SK-N-MC (cell line): ENCODE measurements at regions not wholly inside any gene's neighbourhood (a gene's known extent, or its start where the extent isn't known, plus 50 kb on each side); places are given as distances from the start of the nearest gene placed in this dataset.
"Not testable (repeated sequence)": the region's sequence is repeated elsewhere in the genome, so short reads cannot be mapped to it uniquely, and the experiment has no call there.

ENCODE experiments used
- DNase-seq: peaks from one replicate; pipeline ENCODE4 v3.0.0-alpha.2; 2011; ENCODE audit warnings: low read depth, low spot score
- H3K27ac ChIP-seq: fragments of 200-600 bp; sonication (generic); 2 replicates; pipeline ENCODE4 v1.5.1; 2016; ENCODE audit warnings: mixed run types
- H3K36me3 ChIP-seq: fragments of 200-600 bp; sonication (generic); 2 replicates; pipeline ENCODE4 v1.6.1; 2017; ENCODE audit warnings: antibody characterized with exemption, low read length, mixed read lengths; ENCODE audit not compliant: insufficient read depth
- H3K4me3 ChIP-seq: fragments of 200-600 bp; sonication (generic); 2 replicates; pipeline ENCODE4 v1.5.1; 2016
- H3K9ac ChIP-seq: fragments of 200-600 bp; sonication (generic); 2 replicates; pipeline ENCODE4 v1.8.0; 2017; ENCODE audit warnings: mixed run types, mixed read lengths; ENCODE audit not compliant: insufficient read length
- H3K9me3 ChIP-seq: fragments of 200-600 bp; sonication (generic); 2 replicates; pipeline ENCODE4 v1.6.1; 2017; ENCODE audit warnings: low read depth, mild to moderate bottlenecking, antibody characterized with exemption, low read length, moderate library complexity, mixed read lengths
- EZH2 ChIP-seq: fragments of 200-600 bp; sonication (generic); IDR thresholded peaks from one replicate; pipeline ENCODE4 v1.6.1; 2017; ENCODE audit warnings: antibody characterized with exemption
- FOXP2 ChIP-seq: optimal IDR thresholded peaks from 2 replicates; pipeline ENCODE3; 2011; ENCODE audit warnings: mild to moderate bottlenecking, moderate library complexity; ENCODE audit not compliant: insufficient read depth; ENCODE audit errors: extremely low read length, control extremely low read depth
- POLR2AphosphoS5 ChIP-seq: IDR thresholded peaks from 2 replicates; pipeline ENCODE4 v1.6.1; 2012; ENCODE audit warnings: mild to moderate bottlenecking, low read depth, low read length, borderline replicate concordance

DNA sequence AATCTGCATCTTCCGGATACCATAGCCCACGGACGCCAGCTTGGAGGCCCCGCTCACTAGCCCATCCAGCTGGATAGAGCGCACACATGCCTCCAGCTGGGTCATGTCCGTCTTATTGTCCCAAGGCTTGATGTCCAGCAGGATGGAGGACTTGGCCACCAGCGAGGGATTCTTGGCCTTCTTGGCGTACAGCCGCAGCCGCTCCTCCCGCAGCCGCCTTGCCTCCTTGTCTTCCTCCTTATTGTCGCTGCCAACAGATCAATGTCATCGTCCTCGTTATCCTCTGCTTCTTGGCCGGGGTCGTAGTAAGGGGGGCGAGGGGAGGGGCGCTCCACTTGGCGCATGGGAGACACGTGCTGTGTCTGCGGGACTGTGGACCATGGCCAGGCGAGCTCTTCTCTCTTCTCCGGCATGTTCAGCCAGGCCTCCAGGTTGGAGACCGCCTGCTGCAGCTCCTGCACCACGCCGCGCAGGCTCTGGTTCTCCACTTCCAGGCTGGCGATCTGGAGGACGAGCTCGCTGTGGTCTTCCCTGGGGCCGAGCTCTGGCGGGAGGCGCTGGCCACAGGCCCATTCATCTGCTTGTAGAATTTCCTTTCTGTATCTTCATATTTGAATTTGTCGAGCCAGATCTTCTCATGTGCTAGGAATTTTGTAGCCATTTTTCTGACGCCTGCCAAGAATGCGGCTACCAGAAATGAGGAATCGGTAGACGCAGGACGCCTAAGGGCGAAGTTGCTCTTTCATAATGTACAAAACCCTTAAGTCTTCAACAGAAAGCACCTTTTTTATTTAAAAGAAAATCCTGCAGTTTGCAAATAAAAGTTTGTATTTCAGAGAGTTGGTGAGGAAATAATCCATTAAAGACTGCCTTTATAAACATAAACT lies 60.1 kb upstream of the PTPRK start:
- no peak overlapping the region for H3K4me3 ChIP-seq
- H3K27ac ChIP-seq = no peak overlapping the region
- no peaks in the 10 kb centered on the region for H3K9me3 ChIP-seq
- DNase-seq = no peak
- TF ChIP-seq EZH2 (no peak), FOXP2 (no peak), POLR2AphosphoS5 (no peak)
- H3K9ac ChIP-seq = no peak overlapping the region
- no peaks in the 10 kb centered on the region for H3K36me3 ChIP-seq

DNA sequence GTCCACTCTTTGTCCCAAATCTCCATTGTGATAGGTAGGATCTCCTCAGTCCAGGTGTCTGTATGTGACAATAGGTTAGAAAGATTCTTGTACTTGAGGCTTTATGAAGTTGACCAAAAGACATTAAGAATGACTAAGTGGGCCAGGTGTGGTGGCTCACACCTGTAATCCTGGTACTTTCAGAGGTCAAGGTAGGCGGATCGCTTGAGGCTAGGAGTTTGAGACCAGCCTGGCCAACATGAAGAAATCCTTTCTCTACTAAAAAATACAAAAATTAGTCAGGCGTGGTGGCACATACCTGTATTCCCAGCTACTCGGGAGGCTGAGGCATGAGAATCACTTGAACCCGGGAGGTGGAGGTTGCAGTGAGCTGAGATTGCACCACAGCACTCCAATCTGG lies 54.9 kb upstream of the PTPRK start:
- DNase-seq, H3K9me3 ChIP-seq, H3K27ac ChIP-seq, H3K36me3 ChIP-seq, H3K4me3 ChIP-seq, H3K9ac ChIP-seq: not testable (repeated sequence)

DNA sequence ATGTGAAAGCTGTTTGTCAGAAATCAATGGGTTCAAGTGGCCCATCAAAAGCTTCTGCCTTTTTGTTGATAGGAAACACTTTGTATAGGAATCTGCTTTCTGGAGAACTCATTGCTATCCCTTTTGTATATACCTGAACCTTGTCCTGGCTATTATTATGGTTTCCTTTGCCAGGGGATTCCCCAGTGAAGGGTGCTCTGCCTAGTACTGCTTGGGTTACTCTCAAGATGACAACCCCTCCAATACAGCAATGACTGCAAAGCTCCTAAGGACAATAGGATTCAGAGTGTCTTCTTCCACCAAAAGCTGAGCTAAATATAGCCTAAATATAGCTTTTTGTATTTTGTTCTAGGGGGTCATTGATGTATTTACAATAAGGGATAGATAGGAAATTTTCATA lies 54.0 kb upstream of the PTPRK start:
- H3K9me3 ChIP-seq = no peaks in the 10 kb centered on the region
- TF ChIP-seq FOXP2 = no peak
- TF ChIP-seq POLR2AphosphoS5 = no peak
- no peaks in the 10 kb centered on the region for H3K36me3 ChIP-seq
- no peak overlapping the region for H3K4me3 ChIP-seq
- H3K9ac ChIP-seq = no peak overlapping the region
- no peak for DNase-seq
- H3K27ac ChIP-seq = no peak overlapping the region

DNA sequence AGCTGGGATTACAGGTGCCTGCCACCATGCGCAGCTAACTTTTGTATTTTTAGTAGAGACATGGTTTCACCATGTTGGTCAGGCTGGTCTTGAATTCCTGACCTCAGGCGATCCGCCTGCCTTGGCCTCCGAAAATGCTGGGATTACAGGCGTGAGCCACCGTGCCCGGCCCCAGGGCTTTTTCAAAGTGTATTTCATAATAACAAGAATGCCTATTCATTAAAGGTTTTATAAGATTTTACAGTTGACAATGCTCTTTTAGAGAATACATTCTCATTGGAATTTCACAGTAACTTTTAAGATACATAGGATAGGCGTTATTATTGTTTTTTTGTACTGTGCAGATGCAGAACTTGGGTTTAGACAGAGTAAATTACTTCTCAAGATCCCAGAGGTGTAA lies 52.6 kb upstream of the PTPRK start:
- no peak for DNase-seq

DNA sequence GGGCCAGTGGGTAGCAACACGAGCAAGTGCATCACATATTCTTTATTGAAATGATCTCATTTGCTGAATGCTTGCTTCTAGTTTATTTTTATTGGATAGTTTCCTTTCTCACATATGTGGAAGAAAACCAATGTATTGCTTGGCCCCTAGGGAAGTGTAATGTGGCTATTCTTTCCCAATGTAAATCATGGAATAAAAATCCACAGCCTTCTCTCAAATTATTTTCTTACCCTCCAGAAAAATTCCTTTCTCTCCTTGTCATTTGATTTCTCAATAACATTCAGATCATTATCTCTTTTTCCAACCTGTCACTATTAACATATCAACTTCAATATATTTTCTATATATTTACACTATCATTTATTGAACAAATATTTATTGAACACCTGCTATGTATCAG lies 51.9 kb upstream of the PTPRK start:
- TF ChIP-seq FOXP2 (no peak), POLR2AphosphoS5 (no peak), EZH2 (no peak)
- no peak overlapping the region for H3K27ac ChIP-seq
- DNase-seq = no peak
- no peaks in the 10 kb centered on the region for H3K36me3 ChIP-seq
- H3K4me3 ChIP-seq = no peak overlapping the region
- no peak overlapping the region for H3K9ac ChIP-seq
- no peaks in the 10 kb centered on the region for H3K9me3 ChIP-seq

More for the DNA sequence above, 52.6 kb upstream of the PTPRK start:
- H3K36me3 ChIP-seq = no peaks in the 10 kb centered on the region
- no peaks in the 10 kb centered on the region for H3K9me3 ChIP-seq
- H3K27ac ChIP-seq = no peak overlapping the region
- no peak overlapping the region for H3K9ac ChIP-seq
- no peak overlapping the region for H3K4me3 ChIP-seq
- TF ChIP-seq POLR2AphosphoS5 = no peak
- no peak for TF ChIP-seq FOXP2
- no peak for TF ChIP-seq EZH2

DNA sequence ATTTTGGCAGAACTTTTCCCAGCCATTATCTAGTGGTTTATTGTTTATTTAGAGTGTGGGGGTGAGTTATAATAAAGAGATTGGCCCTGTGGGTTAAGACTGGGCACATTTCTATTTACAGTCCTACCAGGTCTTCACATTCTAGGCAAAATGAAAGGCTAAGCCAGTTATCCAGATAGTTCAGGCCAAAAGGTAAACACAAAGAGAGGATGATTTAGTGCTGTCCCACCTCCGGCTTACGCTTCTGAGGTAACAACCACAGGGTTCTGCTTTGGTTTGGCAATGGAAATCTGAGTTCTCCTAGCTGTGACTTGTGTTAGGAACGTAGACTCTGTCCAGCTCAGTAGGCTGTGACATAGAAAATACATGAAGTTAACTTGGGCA lies 50.3 kb upstream of the PTPRK start:
- H3K27ac ChIP-seq = no peak overlapping the region
- H3K9ac ChIP-seq = peak overlapping the region; percentile 17
- H3K4me3 ChIP-seq = no peak overlapping the region
- H3K9me3 ChIP-seq = no peaks in the 10 kb centered on the region
- TF ChIP-seq POLR2AphosphoS5 = no peak
- no peak for TF ChIP-seq FOXP2
- TF ChIP-seq EZH2 = no peak
- no peak for DNase-seq
- no peaks in the 10 kb centered on the region for H3K36me3 ChIP-seq

DNA sequence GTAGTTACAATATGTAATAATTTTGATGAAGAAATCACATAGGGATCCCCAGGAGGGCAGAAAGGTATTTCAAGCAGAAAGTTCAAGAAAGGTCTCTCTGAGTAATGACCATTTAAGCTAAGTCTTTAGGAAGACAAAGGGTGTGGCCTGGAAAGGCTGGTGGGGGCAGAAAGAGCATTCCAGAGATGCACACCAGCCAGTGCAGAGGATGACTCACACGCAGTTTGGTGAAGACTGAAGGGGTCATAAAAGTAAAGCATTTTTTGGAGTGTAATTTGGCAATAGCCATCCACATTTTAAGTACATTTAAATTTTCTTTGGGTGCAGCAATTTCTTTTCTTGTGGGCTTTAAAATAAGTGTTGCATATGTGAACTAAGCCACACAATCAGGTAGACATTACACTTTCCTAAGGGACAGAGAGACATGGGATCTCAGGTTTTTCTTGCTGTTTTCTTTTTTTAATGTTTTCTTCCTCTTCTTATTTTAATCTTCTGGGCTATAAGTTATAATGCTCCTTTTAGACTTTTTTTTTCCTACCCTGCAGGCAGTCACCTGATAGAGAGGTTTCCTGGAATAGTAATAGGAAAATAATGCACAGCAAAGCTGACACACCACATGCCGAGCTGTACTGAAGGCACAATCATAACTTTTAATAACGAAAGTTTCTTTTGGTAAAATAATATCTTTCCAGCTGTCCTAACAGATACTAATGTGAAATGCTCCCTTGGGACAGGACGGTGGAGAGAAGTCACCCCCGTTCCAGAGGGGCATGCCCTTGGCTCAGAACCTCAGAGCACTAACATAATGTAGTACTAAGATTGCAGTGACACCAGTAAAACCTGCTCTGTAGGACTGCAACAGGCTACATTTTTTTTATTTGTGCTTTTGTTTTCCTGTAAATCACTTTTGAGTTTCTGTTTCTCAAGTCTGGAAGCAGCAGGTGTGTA lies 49.6 kb upstream of the PTPRK start:
- Histone ChIP-seq H3K36me3 (no peaks in the 10 kb centered on the region), H3K4me3 (peak overlapping the region; percentile 15; the same call in 1 of the 2 replicates), H3K9ac (peak overlapping the region; percentile 17), H3K9me3 (no peaks in the 10 kb centered on the region), H3K27ac (no peak overlapping the region)
- DNase-seq = no peak
- TF ChIP-seq EZH2 (no peak), FOXP2 (no peak), POLR2AphosphoS5 (no peak)
